ENCODE measurements at regions not wholly inside any gene's neighbourhood (a gene's known extent, or its start where the extent isn't known, plus 50 kb on each side); places are given as distances from the start of the nearest gene placed in this dataset.

GRCh38 chr3:132879656-132880055 is 157.4 kb upstream of the NPHP3 start:
- no peak overlapping the region for H3K4me3 Mint-ChIP-seq (ENCODE audit: unreplicated experiment)
- POLR2A ChIA-PET = no interaction called here
- Histone ChIP-seq H3K4me3 (ENCODE audit: low read depth, low read length) (no peak overlapping the region), H3K27me3 (replicated peaks; ENCODE audit: control insufficient read depth, insufficient read depth, low read length) (no peaks in the 10 kb centered on the region; the same call in 1 of the 2 replicates), H3K36me3 (ENCODE audit: control insufficient read depth, insufficient read depth, low read length) (no peaks in the 10 kb centered on the region), H3K9me3 (no peaks in the 10 kb centered on the region), H3K4me1 (no peaks in the 10 kb centered on the region)
- H3K27me3 Mint-ChIP-seq (ENCODE audit: insufficient read depth, unreplicated experiment) = peaks cover 6% of the 10 kb centered on the region
- intact Hi-C loops (cut with micrococcal nuclease; ENCODE audit: unreplicated experiment) = no loop called here
- BruUV-seq (replicated peaks) = no TSS peak
- H3K4me1 Mint-ChIP-seq (ENCODE audit: low read depth, unreplicated experiment) = no peaks in the 10 kb centered on the region
- no peaks in the 10 kb centered on the region for H3K36me3 Mint-ChIP-seq (ENCODE audit: insufficient read depth, unreplicated experiment)
- H3K9me3 Mint-ChIP-seq (ENCODE audit: unreplicated experiment) = no peaks in the 10 kb centered on the region
- CTCF ChIA-PET = no interaction called here
- TF ChIP-seq, protein P1, sequence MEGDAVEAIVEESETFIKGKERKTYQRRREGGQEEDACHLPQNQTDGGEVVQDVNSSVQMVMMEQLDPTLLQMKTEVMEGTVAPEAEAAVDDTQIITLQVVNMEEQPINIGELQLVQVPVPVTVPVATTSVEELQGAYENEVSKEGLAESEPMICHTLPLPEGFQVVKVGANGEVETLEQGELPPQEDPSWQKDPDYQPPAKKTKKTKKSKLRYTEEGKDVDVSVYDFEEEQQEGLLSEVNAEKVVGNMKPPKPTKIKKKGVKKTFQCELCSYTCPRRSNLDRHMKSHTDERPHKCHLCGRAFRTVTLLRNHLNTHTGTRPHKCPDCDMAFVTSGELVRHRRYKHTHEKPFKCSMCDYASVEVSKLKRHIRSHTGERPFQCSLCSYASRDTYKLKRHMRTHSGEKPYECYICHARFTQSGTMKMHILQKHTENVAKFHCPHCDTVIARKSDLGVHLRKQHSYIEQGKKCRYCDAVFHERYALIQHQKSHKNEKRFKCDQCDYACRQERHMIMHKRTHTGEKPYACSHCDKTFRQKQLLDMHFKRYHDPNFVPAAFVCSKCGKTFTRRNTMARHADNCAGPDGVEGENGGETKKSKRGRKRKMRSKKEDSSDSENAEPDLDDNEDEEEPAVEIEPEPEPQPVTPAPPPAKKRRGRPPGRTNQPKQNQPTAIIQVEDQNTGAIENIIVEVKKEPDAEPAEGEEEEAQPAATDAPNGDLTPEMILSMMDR (IDR thresholded peaks at IDR 0.05; ENCODE audit: insufficient read depth in 1 of 2, low read depth in 1 of 2, low read length in 1 of 2, severe bottlenecking in 1 of 2, unreplicated experiment in 1 of 2) = no peak
- H3K27ac Mint-ChIP-seq (ENCODE audit: unreplicated experiment) = no peak overlapping the region
- no peak for DNase-seq

DNA sequence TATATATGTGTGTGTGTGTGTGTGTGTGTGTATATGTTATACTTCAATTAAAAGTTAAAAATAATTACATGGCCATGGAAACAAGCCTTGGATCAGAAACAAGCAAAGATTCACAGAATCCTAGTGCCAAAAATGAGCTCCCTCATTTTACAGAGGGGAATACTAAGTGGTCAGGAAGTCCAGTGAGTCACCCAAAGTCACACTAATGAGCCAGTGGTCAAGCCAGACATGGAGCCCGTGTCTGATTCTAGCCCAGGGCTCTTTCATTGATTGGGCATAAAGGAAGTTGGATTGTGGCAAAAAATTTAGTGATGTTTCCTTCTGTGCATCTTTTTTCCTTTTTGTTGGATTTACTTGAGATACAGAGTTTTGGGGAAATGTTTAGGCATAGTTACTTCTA is 152.5 kb upstream of the NPHP3 start:
- TF ChIP-seq, protein P1 (IDR thresholded peaks at IDR 0.05; ENCODE audit: insufficient read depth in 1 of 2, low read depth in 1 of 2, low read length in 1 of 2, severe bottlenecking in 1 of 2, unreplicated experiment in 1 of 2) = no peak
- BruUV-seq (replicated peaks) = no TSS peak
- intact Hi-C loops (cut with micrococcal nuclease; ENCODE audit: unreplicated experiment) = no loop called here
- no peaks in the 10 kb centered on the region for H3K9me3 ChIP-seq
- Mint-ChIP-seq H3K27ac (ENCODE audit: unreplicated experiment) (no peak overlapping the region), H3K4me1 (ENCODE audit: low read depth, unreplicated experiment) (no peaks in the 10 kb centered on the region), H3K4me3 (ENCODE audit: unreplicated experiment) (no peak overlapping the region), H3K36me3 (ENCODE audit: insufficient read depth, unreplicated experiment) (no peaks in the 10 kb centered on the region), H3K9me3 (ENCODE audit: unreplicated experiment) (no peaks in the 10 kb centered on the region), H3K27me3 (ENCODE audit: insufficient read depth, unreplicated experiment) (peaks cover 8% of the 10 kb centered on the region)
- H3K4me1 ChIP-seq = no peaks in the 10 kb centered on the region
- ChIA-PET CTCF (no interaction called here), POLR2A (no interaction called here)
- no peaks in the 10 kb centered on the region for H3K36me3 ChIP-seq (ENCODE audit: control insufficient read depth, insufficient read depth, low read length)
- no peak overlapping the region for H3K4me3 ChIP-seq (ENCODE audit: low read depth, low read length)
- H3K27me3 ChIP-seq (replicated peaks; ENCODE audit: control insufficient read depth, insufficient read depth, low read length) = no peaks in the 10 kb centered on the region; the same call in 1 of the 2 replicates
- DNase-seq = no peak

GRCh38 chr3:132872711-132873110 is 150.5 kb upstream of the NPHP3 start:
- TF ChIP-seq, protein P1 (IDR thresholded peaks at IDR 0.05; ENCODE audit: insufficient read depth in 1 of 2, low read depth in 1 of 2, low read length in 1 of 2, severe bottlenecking in 1 of 2, unreplicated experiment in 1 of 2) = no peak
- POLR2A ChIA-PET = no interaction called here
- H3K27ac Mint-ChIP-seq (ENCODE audit: unreplicated experiment) = no peak overlapping the region

More at GRCh38 chr3:132872711-132873110, 150.5 kb upstream of the NPHP3 start:
- intact Hi-C loops (cut with micrococcal nuclease; ENCODE audit: unreplicated experiment) = no loop called here
- Mint-ChIP-seq H3K4me1 (ENCODE audit: low read depth, unreplicated experiment) (no peaks in the 10 kb centered on the region), H3K36me3 (ENCODE audit: insufficient read depth, unreplicated experiment) (no peaks in the 10 kb centered on the region), H3K4me3 (ENCODE audit: unreplicated experiment) (no peak overlapping the region), H3K9me3 (ENCODE audit: unreplicated experiment) (no peaks in the 10 kb centered on the region), H3K27me3 (ENCODE audit: insufficient read depth, unreplicated experiment) (peaks cover 8% of the 10 kb centered on the region)
- CTCF ChIA-PET = no interaction called here
- Histone ChIP-seq H3K36me3 (ENCODE audit: control insufficient read depth, insufficient read depth, low read length) (no peaks in the 10 kb centered on the region), H3K27me3 (replicated peaks; ENCODE audit: control insufficient read depth, insufficient read depth, low read length) (no peaks in the 10 kb centered on the region; the same call in 1 of the 2 replicates), H3K9me3 (no peaks in the 10 kb centered on the region), H3K4me3 (ENCODE audit: low read depth, low read length) (no peak overlapping the region), H3K4me1 (no peaks in the 10 kb centered on the region)
- no TSS peak for BruUV-seq (replicated peaks)
- no peak for DNase-seq

All from Caco-2 (cell line).